Thyroid gland (tissue), 4 donors: ENCODE measurements at regions not wholly inside any gene's neighbourhood (a gene's known extent, or its start where the extent isn't known, plus 50 kb on each side); places are given as distances from the start of the nearest gene placed in this dataset.

Experiments used
- CTCF ChIP-seq, 6 experiments: fragments of 200-600 bp in 3 of 6; fragments of 450-650 bp in 3 of 6; sonication (generic) in 3 of 6; IDR thresholded peaks; one replicate each; pipeline ENCODE4 v1.5.1; 2016 to 2019; ENCODE audit warnings: antibody characterized with exemption in 6 of 6, mild to moderate bottlenecking in 2 of 6, inconsistent platforms in 1 of 6, moderate library complexity in 1 of 6
- POLR2A ChIP-seq, 2 donors: fragments of 450-650 bp; IDR thresholded peaks; one replicate each; pipeline ENCODE4 v1.6.1; 2017; ENCODE audit warnings: antibody characterized with exemption in 2 of 2, mild to moderate bottlenecking in 2 of 2, moderate library complexity in 1 of 2

GRCh38 chr9:82572146-82572545 lies 490.8 kb downstream of the RASEF start:
- TF ChIP-seq POLR2A (IDR thresholded peaks at IDR 0.05), result no peak
- no peak for TF ChIP-seq CTCF (IDR thresholded peaks at IDR 0.05)
